Upper lobe of right lung (tissue), 1 donor: ENCODE measurements at regions not wholly inside any gene's neighbourhood (a gene's known extent, or its start where the extent isn't known, plus 50 kb on each side); places are given as distances from the start of the nearest gene placed in this dataset.

ENCODE experiments used
- ATAC-seq: fragments of 200-7000 bp; cut with Tn5 transposase; one replicate; pipeline ENCODE4 v1.9.1; 2020; ENCODE audit warnings: mild to moderate bottlenecking, moderate library complexity
- DNase-seq: peaks from one replicate; pipeline ENCODE4 v3.0.0-alpha.2; 2020
- H3K27ac ChIP-seq: fragments of 200-600 bp; one replicate; pipeline ENCODE4 v1.8.0; 2022
- H3K27me3 ChIP-seq: fragments of 200-600 bp; one replicate; pipeline ENCODE4 v1.8.0; 2022; ENCODE audit warnings: mild to moderate bottlenecking
- H3K36me3 ChIP-seq: fragments of 200-600 bp; one replicate; pipeline ENCODE4 v1.8.0; 2022
- H3K4me1 ChIP-seq: fragments of 200-600 bp; one replicate; pipeline ENCODE4 v1.8.0; 2022
- H3K4me3 ChIP-seq: fragments of 200-600 bp; one replicate; pipeline ENCODE4 v1.8.0; 2022; ENCODE audit warnings: mild to moderate bottlenecking
- H3K9me3 ChIP-seq: fragments of 200-600 bp; one replicate; pipeline ENCODE4 v1.8.0; 2022
- CTCF ChIP-seq: fragments of 200-600 bp; IDR thresholded peaks from one replicate; pipeline ENCODE4 v1.8.0; 2022; ENCODE audit warnings: antibody characterized with exemption
- intact Hi-C: fragments of 100-400 bp; cut with DNase I; formaldehyde crosslinking; loops from one replicate; pipeline ENCODE4 v1.11.0; 2022
- donor health status: DM: no; HTN: yes; CAD: no; lungs with severe emphysema.

GRCh38 chr5:112573441-112573840 lies 154.4 kb upstream of the EPB41L4A start:
- no peak overlapping the region for H3K4me3 ChIP-seq
- DNase-seq (no peak), ATAC-seq (peak; percentile 50)
- no peaks in the 10 kb centered on the region for H3K9me3 ChIP-seq
- intact Hi-C loops: no loop called here
- H3K27me3 ChIP-seq: no peaks in the 10 kb centered on the region
- TF ChIP-seq CTCF: no peak
- H3K4me1 ChIP-seq: peaks cover 8% of the 10 kb centered on the region
- no peak overlapping the region for H3K27ac ChIP-seq
- no peaks in the 10 kb centered on the region for H3K36me3 ChIP-seq

- ATAC-seq (peak; percentile 67), DNase-seq (no peak)
- Histone ChIP-seq H3K36me3 (no peaks in the 10 kb centered on the region), H3K27ac (no peak overlapping the region), H3K4me3 (no peak overlapping the region), H3K9me3 (no peaks in the 10 kb centered on the region), H3K4me1 (peaks cover 8% of the 10 kb centered on the region), H3K27me3 (no peaks in the 10 kb centered on the region)
- TF ChIP-seq CTCF: no peak
- intact Hi-C loops: no loop called here
Measured at GRCh38 chr5:112574536-112574935, 155.5 kb upstream of the EPB41L4A start.

GRCh38 chr5:112576298-112576925 lies 157.3 kb upstream of the EPB41L4A start:
- ATAC-seq: no peak
- Histone ChIP-seq H3K36me3 (no peaks in the 10 kb centered on the region), H3K27me3 (no peaks in the 10 kb centered on the region), H3K9me3 (no peaks in the 10 kb centered on the region), H3K27ac (no peak overlapping the region), H3K4me1 (peaks cover 8% of the 10 kb centered on the region), H3K4me3 (no peak overlapping the region)
- intact Hi-C loops: no loop called here
- no peak for DNase-seq
- no peak for TF ChIP-seq CTCF

- TF ChIP-seq CTCF: no peak
- no peak for DNase-seq
- intact Hi-C loops: no loop called here
- H3K36me3 ChIP-seq: no peaks in the 10 kb centered on the region
- H3K9me3 ChIP-seq: no peaks in the 10 kb centered on the region
- peaks cover 8% of the 10 kb centered on the region for H3K4me1 ChIP-seq
- no peak for ATAC-seq
- H3K27ac ChIP-seq: no peak overlapping the region
- no peaks in the 10 kb centered on the region for H3K27me3 ChIP-seq
- H3K4me3 ChIP-seq: no peak overlapping the region
Measured at GRCh38 chr5:112579599-112580170, 158.0 kb upstream of the APC start.

GRCh38 chr5:112581811-112582320 lies 155.8 kb upstream of the APC start:
- Histone ChIP-seq H3K27ac (no peak overlapping the region), H3K27me3 (no peaks in the 10 kb centered on the region), H3K4me3 (no peak overlapping the region), H3K4me1 (no peaks in the 10 kb centered on the region), H3K36me3 (no peaks in the 10 kb centered on the region), H3K9me3 (no peaks in the 10 kb centered on the region)
- intact Hi-C loops: no loop called here
- no peak for ATAC-seq
- no peak for DNase-seq
- TF ChIP-seq CTCF: no peak
